Pancreas (tissue), 10 donors: ENCODE measurements at regions not wholly inside any gene's neighbourhood (a gene's known extent, or its start where the extent isn't known, plus 50 kb on each side); places are given as distances from the start of the nearest gene placed in this dataset.
"Not testable (repeated sequence)": the region's sequence is repeated elsewhere in the genome, so short reads cannot be mapped to it uniquely, and the experiment has no call there.

Source experiments
- ATAC-seq, 4 donors: fragments of 200-7000 bp; cut with Tn5 transposase; one replicate each; pipeline versions ENCODE4 v1.8.0 to v1.9.1; 2020; ENCODE audit warnings: mild to moderate bottlenecking in 4 of 4, moderate library complexity in 4 of 4
- DNase-seq, 6 donors: peaks; one replicate each; pipeline ENCODE4 v3.0.0-alpha.2; 2020
- FAIRE-seq: peaks from 2 replicates; lab custom pipeline; 2012; peaks lifted over from hg19 to GRCh38; lab: Jason Lieb, UNC
- H3K27ac ChIP-seq, 4 donors: fragments of 200-600 bp; sonication (generic); 1 replicate in 3 of 4; 2 replicates in 1 of 4; pipeline versions ENCODE4 v1.5.0 to v1.8.0; 2020
- H3K27me3 ChIP-seq, 4 donors: fragments of 200-600 bp; one replicate each; pipeline ENCODE4 v1.8.0; 2021
- H3K36me3 ChIP-seq, 3 donors: fragments of 200-600 bp; sonication (generic) in 1 of 3; one replicate each; pipeline versions ENCODE4 v1.5.0 to v1.8.0; 2020 to 2021
- H3K4me1 ChIP-seq, 3 donors: fragments of 200-600 bp; one replicate each; pipeline ENCODE4 v1.8.0; 2021
- H3K4me3 ChIP-seq, 4 donors: fragments of 200-600 bp; sonication (generic) in 2 of 4; one replicate each; pipeline versions ENCODE4 v1.5.0 to v1.8.0; 2020 to 2021
- H3K9me3 ChIP-seq, 4 donors: fragments of 200-600 bp; one replicate each; pipeline ENCODE4 v1.8.0; 2021
- CTCF ChIP-seq, 4 donors: fragments of 200-600 bp; sonication (generic) in 3 of 4; IDR thresholded peaks; one replicate each; pipeline versions ENCODE4 v1.5.0 to v1.8.0; 2021; ENCODE audit warnings: antibody characterized with exemption in 4 of 4
- WGBS, 2 donors: extraction: QIAGEN DNeasy Blood & Tissue Kit; methylation state at CpG; one replicate each; pipeline ENCODE4 v1.1.7; 2013; 5-methylcytosine and 5-hydroxymethylcytosine counted together
- intact Hi-C, 3 donors: fragments of 100-400 bp; cut with DNase I; formaldehyde crosslinking; loops; one replicate each; pipeline versions ENCODE4 v1.11.1 to v1.14.2; 2022
- donor health status: healthy with polysubstance abuse.
- donor health status: DM: no; HTN: no; CAD: no; lungs with moderate emphysema.
- donor health status: DM: no; HTN: no; CAD: no.
- donor health status: control.
- donor health status: control.
- donor health status: Bipolar disorder and iron deficiency.
- donor health status: DM: yes; HTN: yes; CAD: no.
- donor health status: DM: no; HTN: no; CAD: no.
- donor health status: DM: no; HTN: no; CAD: no.
- donor health status: DM: yes; HTN: yes; CAD: no.

- Histone ChIP-seq H3K4me1 (no peaks in the 10 kb centered on the region), H3K4me3 (no peak overlapping the region), H3K27ac (no peak overlapping the region), H3K27me3 (no peaks in the 10 kb centered on the region), H3K36me3 (no peaks in the 10 kb centered on the region), H3K9me3 (no peaks in the 10 kb centered on the region)
- ATAC-seq: no peak
- no peak for TF ChIP-seq CTCF (IDR thresholded peaks at IDR 0.05)
- no peak for DNase-seq
- intact Hi-C loops: no loop called here
- no peak for FAIRE-seq
- WGBS, 2 donors: 54 to 60% methylated on average over 5 of the region's 5 CpGs
Observed at GRCh38 chr11:50220651-50221050, 188.0 kb downstream of the OR4C45 start.

DNA sequence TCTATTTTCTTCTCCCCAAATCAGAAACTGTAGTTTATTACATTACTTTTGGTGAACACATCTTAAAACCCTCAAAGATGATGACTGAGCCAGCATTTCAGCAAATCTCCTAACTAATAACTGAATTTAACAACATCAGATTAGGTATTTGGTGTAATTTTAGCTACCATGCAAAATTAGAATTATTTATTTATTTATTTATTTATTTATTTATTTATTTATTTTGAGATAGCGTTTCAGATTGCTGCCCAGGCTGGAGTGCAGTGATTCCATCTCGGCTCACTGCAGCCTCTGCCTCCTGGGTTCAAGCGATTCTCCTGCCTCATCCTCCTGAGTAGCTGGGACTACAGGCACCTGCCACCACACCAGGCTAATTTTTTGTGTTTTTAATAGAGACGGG, 205.7 kb downstream of the OR4C45 start:
- H3K4me3 ChIP-seq, H3K27ac ChIP-seq, H3K27me3 ChIP-seq, H3K9me3 ChIP-seq, H3K4me1 ChIP-seq, intact Hi-C loops, ATAC-seq, DNase-seq, FAIRE-seq, H3K36me3 ChIP-seq: not testable (repeated sequence)
- WGBS, 2 donors: 57 to 85% methylated on average over 4 of the region's 4 CpGs

GRCh38 chr11:50246183-50246582, 213.5 kb downstream of the OR4C45 start:
- intact Hi-C loops: no loop called here
- no peak for ATAC-seq

GRCh38 chr11:50246699-50247098, 214.0 kb downstream of the OR4C45 start:
- Histone ChIP-seq H3K9me3 (no peaks in the 10 kb centered on the region), H3K27me3 (no peaks in the 10 kb centered on the region), H3K4me3 (no peak overlapping the region), H3K4me1 (no peaks in the 10 kb centered on the region), H3K36me3 (no peaks in the 10 kb centered on the region), H3K27ac (no peak overlapping the region)
- FAIRE-seq (no peak), DNase-seq (peak in 1 of 6 donors; percentile 56), ATAC-seq (no peak)
- 75 to 85% methylated on average over 16 of the region's 16 CpGs for WGBS, 2 donors
- TF ChIP-seq CTCF (IDR thresholded peaks at IDR 0.05): no peak
- intact Hi-C loops: no loop called here

More at GRCh38 chr11:50246183-50246582, 213.5 kb downstream of the OR4C45 start:
- TF ChIP-seq CTCF (IDR thresholded peaks at IDR 0.05): no peak
- DNase-seq (peak in 1 of 6 donors; percentile 29), FAIRE-seq (no peak)
- no peak overlapping the region for H3K27ac ChIP-seq
- H3K9me3 ChIP-seq: no peaks in the 10 kb centered on the region
- H3K4me3 ChIP-seq: no peak overlapping the region
- WGBS, 2 donors: 41 to 42% methylated on average over 5 of the region's 5 CpGs
- H3K36me3 ChIP-seq: no peaks in the 10 kb centered on the region
- H3K4me1 ChIP-seq: no peaks in the 10 kb centered on the region
- no peaks in the 10 kb centered on the region for H3K27me3 ChIP-seq

- FAIRE-seq: no peak
- no peak for ATAC-seq
- no peak for TF ChIP-seq CTCF (IDR thresholded peaks at IDR 0.05)
- Histone ChIP-seq H3K4me3 (no peak overlapping the region), H3K9me3 (no peaks in the 10 kb centered on the region), H3K36me3 (no peaks in the 10 kb centered on the region), H3K27ac (no peak overlapping the region), H3K27me3 (no peaks in the 10 kb centered on the region), H3K4me1 (no peaks in the 10 kb centered on the region)
- intact Hi-C loops: no loop called here
- 81 to 87% methylated on average over 20 of the region's 20 CpGs for WGBS, 2 donors
- DNase-seq: peak in 2 of 6 donors; percentile 12 to 46
Observed at GRCh38 chr11:50247309-50247874, 214.7 kb downstream of the OR4C45 start.
